Liver (tissue), 8 donors: ENCODE measurements at regions not wholly inside any gene's neighbourhood (a gene's known extent, or its start where the extent isn't known, plus 50 kb on each side); places are given as distances from the start of the nearest gene placed in this dataset.

Experiments used
- DNase-seq: peaks from one replicate; pipeline ENCODE4 v3.0.0-alpha.2; 2017; ENCODE audit warnings: low spot score
- H3K27ac ChIP-seq, 2 donors: one replicate each; pipeline ENCODE4 v1.7.0; 2013; ENCODE audit warnings: inconsistent platforms in 2 of 2, low read length in 2 of 2, control low read depth in 1 of 2, low read depth in 1 of 2, mild to moderate bottlenecking in 1 of 2
- H3K27me3 ChIP-seq, 4 donors: one replicate each; pipeline versions ENCODE4 v1.6.1 to v1.7.0; 2013; ENCODE audit warnings: low read length in 3 of 4, inconsistent platforms in 1 of 4, mild to moderate bottlenecking in 1 of 4, moderate library complexity in 1 of 4; ENCODE audit not compliant: control insufficient read depth in 4 of 4, insufficient read depth in 4 of 4
- H3K36me3 ChIP-seq, 4 donors: one replicate each; pipeline versions ENCODE4 v1.6.1 to v1.7.0; 2013; ENCODE audit warnings: low read length in 3 of 4, mild to moderate bottlenecking in 3 of 4, low read depth in 1 of 4, moderate library complexity in 1 of 4; ENCODE audit not compliant: control insufficient read depth in 4 of 4, insufficient read depth in 3 of 4
- H3K4me1 ChIP-seq, 4 donors: one replicate each; pipeline versions ENCODE4 v1.6.1 to v1.7.0; 2013; ENCODE audit warnings: low read length in 3 of 4, mild to moderate bottlenecking in 3 of 4, moderate library complexity in 1 of 4; ENCODE audit not compliant: control insufficient read depth in 4 of 4, insufficient read depth in 4 of 4
- H3K4me3 ChIP-seq, 3 donors: one replicate each; pipeline versions ENCODE4 v1.6.1 to v1.7.0; 2013; ENCODE audit warnings: low read length in 3 of 3, control low read depth in 1 of 3, low read depth in 1 of 3, mild to moderate bottlenecking in 1 of 3
- H3K9ac ChIP-seq, 2 donors: one replicate each; pipeline ENCODE4 v1.7.0; 2013; ENCODE audit warnings: low read length in 2 of 2, mild to moderate bottlenecking in 2 of 2, moderate library complexity in 2 of 2, control low read depth in 1 of 2, low read depth in 1 of 2
- H3K9me3 ChIP-seq, 4 donors: one replicate each; pipeline versions ENCODE4 v1.6.1 to v1.7.0; 2013; ENCODE audit warnings: low read length in 3 of 4; ENCODE audit not compliant: control insufficient read depth in 4 of 4
- ATF3 ChIP-seq: IDR thresholded peaks from 2 replicates; pipeline ENCODE4 v1.6.1; 2016; ENCODE audit warnings: antibody characterized with exemption
- EGR1 ChIP-seq, 2 donors: IDR thresholded peaks; 2 replicates each; pipeline ENCODE4 v1.6.1; 2016 to 2018; ENCODE audit warnings: antibody characterized with exemption in 2 of 2, low read depth in 2 of 2
- FOXA1 ChIP-seq: IDR thresholded peaks from 2 replicates; pipeline ENCODE4 v1.6.1; 2016; ENCODE audit warnings: antibody characterized with exemption
- FOXA2 ChIP-seq: IDR thresholded peaks from 2 replicates; pipeline ENCODE4 v1.6.1; 2016; ENCODE audit warnings: antibody characterized with exemption
- GABPA ChIP-seq, 2 donors: IDR thresholded peaks in 1 of 2; conservative IDR thresholded peaks in 1 of 2; 2 replicates each; pipeline ENCODE4 v1.6.1; 2016; ENCODE audit warnings: antibody characterized with exemption in 2 of 2, mild to moderate bottlenecking in 1 of 2, moderate library complexity in 1 of 2
- HNF4A ChIP-seq, 2 donors: conservative IDR thresholded peaks; 2 replicates each; pipeline ENCODE4 v1.6.1; 2016; ENCODE audit warnings: antibody characterized with exemption in 2 of 2, mild to moderate bottlenecking in 2 of 2
- HNF4G ChIP-seq: IDR thresholded peaks from 2 replicates; pipeline ENCODE4 v1.6.1; 2016; ENCODE audit warnings: antibody characterized with exemption
- JUND ChIP-seq, 2 donors: IDR thresholded peaks; 2 replicates each; pipeline ENCODE4 v1.6.1; 2016; ENCODE audit warnings: antibody characterized with exemption in 2 of 2
- MAX ChIP-seq: IDR thresholded peaks from 2 replicates; pipeline ENCODE4 v1.6.1; 2016; ENCODE audit warnings: antibody characterized with exemption
- NR2F2 ChIP-seq: IDR thresholded peaks from 2 replicates; pipeline ENCODE4 v1.6.1; 2016; ENCODE audit warnings: antibody characterized with exemption
- RAD21 ChIP-seq, 2 donors: IDR thresholded peaks; 2 replicates each; pipeline ENCODE4 v1.6.1; 2016; ENCODE audit warnings: antibody characterized with exemption in 2 of 2, mild to moderate bottlenecking in 2 of 2
- RXRA ChIP-seq, 2 donors: IDR thresholded peaks; 2 replicates each; pipeline ENCODE4 v1.6.1; 2017 to 2018; ENCODE audit warnings: antibody characterized with exemption in 2 of 2, mild to moderate bottlenecking in 1 of 2
- SP1 ChIP-seq: IDR thresholded peaks from 2 replicates; pipeline ENCODE4 v1.6.1; 2018; ENCODE audit warnings: antibody characterized with exemption, mild to moderate bottlenecking
- TAF1 ChIP-seq: conservative IDR thresholded peaks from 2 replicates; pipeline ENCODE4 v1.6.1; 2016; ENCODE audit warnings: antibody characterized with exemption, mild to moderate bottlenecking
- YY1 ChIP-seq: IDR thresholded peaks from 2 replicates; pipeline ENCODE4 v1.6.1; 2016; ENCODE audit warnings: antibody characterized with exemption, mild to moderate bottlenecking
- ZBTB33 ChIP-seq: IDR thresholded peaks from 2 replicates; pipeline ENCODE4 v1.6.1; 2016; ENCODE audit warnings: antibody characterized with exemption
- WGBS: extraction: QIAGEN DNeasy Blood & Tissue Kit; methylation state at CpG from one replicate; pipeline ENCODE4 v1.1.7; 2013; 5-methylcytosine and 5-hydroxymethylcytosine counted together
- TF ChIP-seq, protein P1 (sequence below): IDR thresholded peaks from 2 replicates; pipeline ENCODE4 v1.6.1; 2016; ENCODE audit warnings: antibody characterized with exemption, mild to moderate bottlenecking
- TF ChIP-seq, protein P2 (sequence below): fragments of 150-350 bp; IDR thresholded peaks from 2 replicates; pipeline ENCODE4 v1.5.1; 2017; ENCODE audit warnings: improper control_type of control experiment, low read depth, low read length; ENCODE audit not compliant: missing input control
- donor health status: healthy.
- donor health status: healthy.
- donor health status: healthy.
- donor health status: healthy.
- donor health status: healthy.

GRCh38 chr7:106572394-106573124 lies 88.4 kb downstream of the CCDC71L start:
- 93% methylated on average over 3 of the region's 3 CpGs for WGBS
- H3K27me3 ChIP-seq, result no peaks in the 10 kb centered on the region
- no peak for DNase-seq
- H3K4me3 ChIP-seq, result no peak overlapping the region
- TF ChIP-seq JUND (IDR thresholded peaks at IDR 0.05), result no peak
- TF ChIP-seq ATF3, result no peak
- no peak for TF ChIP-seq FOXA2
- TF ChIP-seq RXRA (IDR thresholded peaks at IDR 0.05), result no peak
- no peak for TF ChIP-seq HNF4G
- TF ChIP-seq, protein P1, sequence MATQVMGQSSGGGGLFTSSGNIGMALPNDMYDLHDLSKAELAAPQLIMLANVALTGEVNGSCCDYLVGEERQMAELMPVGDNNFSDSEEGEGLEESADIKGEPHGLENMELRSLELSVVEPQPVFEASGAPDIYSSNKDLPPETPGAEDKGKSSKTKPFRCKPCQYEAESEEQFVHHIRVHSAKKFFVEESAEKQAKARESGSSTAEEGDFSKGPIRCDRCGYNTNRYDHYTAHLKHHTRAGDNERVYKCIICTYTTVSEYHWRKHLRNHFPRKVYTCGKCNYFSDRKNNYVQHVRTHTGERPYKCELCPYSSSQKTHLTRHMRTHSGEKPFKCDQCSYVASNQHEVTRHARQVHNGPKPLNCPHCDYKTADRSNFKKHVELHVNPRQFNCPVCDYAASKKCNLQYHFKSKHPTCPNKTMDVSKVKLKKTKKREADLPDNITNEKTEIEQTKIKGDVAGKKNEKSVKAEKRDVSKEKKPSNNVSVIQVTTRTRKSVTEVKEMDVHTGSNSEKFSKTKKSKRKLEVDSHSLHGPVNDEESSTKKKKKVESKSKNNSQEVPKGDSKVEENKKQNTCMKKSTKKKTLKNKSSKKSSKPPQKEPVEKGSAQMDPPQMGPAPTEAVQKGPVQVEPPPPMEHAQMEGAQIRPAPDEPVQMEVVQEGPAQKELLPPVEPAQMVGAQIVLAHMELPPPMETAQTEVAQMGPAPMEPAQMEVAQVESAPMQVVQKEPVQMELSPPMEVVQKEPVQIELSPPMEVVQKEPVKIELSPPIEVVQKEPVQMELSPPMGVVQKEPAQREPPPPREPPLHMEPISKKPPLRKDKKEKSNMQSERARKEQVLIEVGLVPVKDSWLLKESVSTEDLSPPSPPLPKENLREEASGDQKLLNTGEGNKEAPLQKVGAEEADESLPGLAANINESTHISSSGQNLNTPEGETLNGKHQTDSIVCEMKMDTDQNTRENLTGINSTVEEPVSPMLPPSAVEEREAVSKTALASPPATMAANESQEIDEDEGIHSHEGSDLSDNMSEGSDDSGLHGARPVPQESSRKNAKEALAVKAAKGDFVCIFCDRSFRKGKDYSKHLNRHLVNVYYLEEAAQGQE, result no peak
- no peak for TF ChIP-seq GABPA (IDR thresholded peaks at IDR 0.05 in 1 of 2, conservative IDR thresholded peaks at IDR 0.05 in 1 of 2)
- no peak for TF ChIP-seq TAF1
- no peak for TF ChIP-seq SP1
- TF ChIP-seq YY1, result no peak
- TF ChIP-seq EGR1 (IDR thresholded peaks at IDR 0.05; ENCODE audit: low read depth in 2 of 2), result no peak
- TF ChIP-seq, protein P2, sequence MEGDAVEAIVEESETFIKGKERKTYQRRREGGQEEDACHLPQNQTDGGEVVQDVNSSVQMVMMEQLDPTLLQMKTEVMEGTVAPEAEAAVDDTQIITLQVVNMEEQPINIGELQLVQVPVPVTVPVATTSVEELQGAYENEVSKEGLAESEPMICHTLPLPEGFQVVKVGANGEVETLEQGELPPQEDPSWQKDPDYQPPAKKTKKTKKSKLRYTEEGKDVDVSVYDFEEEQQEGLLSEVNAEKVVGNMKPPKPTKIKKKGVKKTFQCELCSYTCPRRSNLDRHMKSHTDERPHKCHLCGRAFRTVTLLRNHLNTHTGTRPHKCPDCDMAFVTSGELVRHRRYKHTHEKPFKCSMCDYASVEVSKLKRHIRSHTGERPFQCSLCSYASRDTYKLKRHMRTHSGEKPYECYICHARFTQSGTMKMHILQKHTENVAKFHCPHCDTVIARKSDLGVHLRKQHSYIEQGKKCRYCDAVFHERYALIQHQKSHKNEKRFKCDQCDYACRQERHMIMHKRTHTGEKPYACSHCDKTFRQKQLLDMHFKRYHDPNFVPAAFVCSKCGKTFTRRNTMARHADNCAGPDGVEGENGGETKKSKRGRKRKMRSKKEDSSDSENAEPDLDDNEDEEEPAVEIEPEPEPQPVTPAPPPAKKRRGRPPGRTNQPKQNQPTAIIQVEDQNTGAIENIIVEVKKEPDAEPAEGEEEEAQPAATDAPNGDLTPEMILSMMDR, result no peak
- TF ChIP-seq NR2F2, result no peak
- no peak for TF ChIP-seq MAX
- TF ChIP-seq FOXA1, result no peak
- no peak for TF ChIP-seq RAD21 (IDR thresholded peaks at IDR 0.05)
- TF ChIP-seq ZBTB33, result no peak
- TF ChIP-seq HNF4A (conservative IDR thresholded peaks at IDR 0.05), result no peak
- H3K9me3 ChIP-seq, result no peaks in the 10 kb centered on the region
- H3K36me3 ChIP-seq, result no peaks in the 10 kb centered on the region
- no peak overlapping the region for H3K27ac ChIP-seq
- no peak overlapping the region for H3K9ac ChIP-seq
- peaks cover 4 to 10% (median 7%) of the 10 kb centered on the region in 4 donors for H3K4me1 ChIP-seq
